Esophagus muscularis mucosa (tissue), 4 donors: ENCODE measurements at regions not wholly inside any gene's neighbourhood (a gene's known extent, or its start where the extent isn't known, plus 50 kb on each side); places are given as distances from the start of the nearest gene placed in this dataset.

Source experiments
- EP300 ChIP-seq: sonication (generic); formaldehyde crosslinking; IDR thresholded peaks from one replicate; pipeline ENCODE4 v1.6.1; 2017; ENCODE audit warnings: antibody characterized with exemption
- POLR2A ChIP-seq: fragments of 450-650 bp; IDR thresholded peaks from one replicate; pipeline ENCODE4 v1.6.1; 2017; ENCODE audit warnings: antibody characterized with exemption, moderate library complexity, mild to moderate bottlenecking, low read depth
- TF ChIP-seq, protein P1 (sequence below), 3 experiments: fragments of 200-600 bp in 2 of 3; fragments of 450-650 bp in 1 of 3; sonication (generic) in 2 of 3; IDR thresholded peaks; one replicate each; pipeline ENCODE4 v1.5.1; 2017 to 2019; ENCODE audit warnings: antibody characterized with exemption in 3 of 3, mild to moderate bottlenecking in 2 of 3, moderate library complexity in 1 of 3

DNA sequence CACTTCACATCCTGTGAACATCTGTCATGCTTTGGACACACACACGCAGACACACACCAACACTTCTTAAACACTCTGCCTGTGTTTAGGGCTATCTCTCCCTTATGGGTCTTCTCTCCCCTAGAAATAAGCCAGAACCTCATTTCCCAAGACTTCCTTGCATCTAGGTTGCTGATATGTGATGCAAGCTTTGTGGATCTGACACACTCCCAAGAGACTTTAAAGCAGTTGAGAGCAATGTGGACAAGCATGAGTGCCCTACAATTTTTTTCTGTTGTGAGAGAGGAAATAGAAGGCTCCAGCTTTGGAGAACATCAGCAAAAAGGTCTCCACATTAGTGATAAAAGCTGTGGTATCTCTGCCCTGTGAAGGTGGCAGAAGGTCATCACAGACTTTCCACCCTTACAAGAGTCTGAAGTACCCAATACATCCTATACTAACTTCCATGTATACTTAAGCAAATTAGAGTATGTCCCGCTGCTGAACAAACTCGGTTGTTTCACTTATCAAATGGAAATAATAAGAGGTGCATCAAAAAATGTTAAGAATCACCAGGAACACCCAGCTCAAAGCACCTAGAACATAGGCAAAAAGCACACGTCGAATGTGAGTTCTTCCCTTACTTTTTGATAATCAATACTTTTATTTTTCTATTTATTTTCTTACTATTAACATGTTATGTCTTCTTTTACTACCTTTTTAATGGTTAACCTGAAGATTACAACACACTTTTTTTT is 267.6 kb downstream of the SETD4 start:
- TF ChIP-seq, protein P1, sequence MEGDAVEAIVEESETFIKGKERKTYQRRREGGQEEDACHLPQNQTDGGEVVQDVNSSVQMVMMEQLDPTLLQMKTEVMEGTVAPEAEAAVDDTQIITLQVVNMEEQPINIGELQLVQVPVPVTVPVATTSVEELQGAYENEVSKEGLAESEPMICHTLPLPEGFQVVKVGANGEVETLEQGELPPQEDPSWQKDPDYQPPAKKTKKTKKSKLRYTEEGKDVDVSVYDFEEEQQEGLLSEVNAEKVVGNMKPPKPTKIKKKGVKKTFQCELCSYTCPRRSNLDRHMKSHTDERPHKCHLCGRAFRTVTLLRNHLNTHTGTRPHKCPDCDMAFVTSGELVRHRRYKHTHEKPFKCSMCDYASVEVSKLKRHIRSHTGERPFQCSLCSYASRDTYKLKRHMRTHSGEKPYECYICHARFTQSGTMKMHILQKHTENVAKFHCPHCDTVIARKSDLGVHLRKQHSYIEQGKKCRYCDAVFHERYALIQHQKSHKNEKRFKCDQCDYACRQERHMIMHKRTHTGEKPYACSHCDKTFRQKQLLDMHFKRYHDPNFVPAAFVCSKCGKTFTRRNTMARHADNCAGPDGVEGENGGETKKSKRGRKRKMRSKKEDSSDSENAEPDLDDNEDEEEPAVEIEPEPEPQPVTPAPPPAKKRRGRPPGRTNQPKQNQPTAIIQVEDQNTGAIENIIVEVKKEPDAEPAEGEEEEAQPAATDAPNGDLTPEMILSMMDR (IDR thresholded peaks at IDR 0.05) = no peak
- TF ChIP-seq POLR2A (no peak), EP300 (no peak)
